NB4 (cell line): ENCODE measurements at regions not wholly inside any gene's neighbourhood (a gene's known extent, or its start where the extent isn't known, plus 50 kb on each side); places are given as distances from the start of the nearest gene placed in this dataset.

Experiments
- TF ChIP-seq, protein P1 (sequence below): IDR thresholded peaks from one replicate; pipeline ENCODE4 v1.5.1; 2012; ENCODE audit warnings: low read depth, low read length
- TF ChIP-seq, protein P2 (sequence below): IDR thresholded peaks from 2 replicates; pipeline ENCODE4 v1.6.1; 2011; ENCODE audit warnings: low read depth, low read length

DNA sequence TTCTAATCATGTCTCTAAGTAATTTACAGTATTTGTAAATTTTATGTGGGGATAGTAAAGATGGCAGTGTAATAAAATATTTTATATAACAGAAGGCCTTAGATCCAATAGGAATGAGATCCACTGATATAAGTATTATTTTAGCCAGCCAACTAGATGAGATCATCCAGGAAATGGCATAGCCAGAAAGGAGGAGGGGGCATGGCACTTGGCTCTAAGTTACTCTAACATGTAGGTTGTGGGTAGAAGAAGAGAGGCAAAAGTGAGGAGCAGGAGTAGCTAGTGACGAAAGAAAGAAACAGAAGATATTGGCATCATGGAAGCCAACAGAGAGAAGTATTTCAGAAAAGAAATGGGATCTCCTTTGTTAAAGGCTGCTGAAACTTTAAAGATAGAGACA is 426.1 kb downstream of the PTPRC start:
- TF ChIP-seq, protein P1, sequence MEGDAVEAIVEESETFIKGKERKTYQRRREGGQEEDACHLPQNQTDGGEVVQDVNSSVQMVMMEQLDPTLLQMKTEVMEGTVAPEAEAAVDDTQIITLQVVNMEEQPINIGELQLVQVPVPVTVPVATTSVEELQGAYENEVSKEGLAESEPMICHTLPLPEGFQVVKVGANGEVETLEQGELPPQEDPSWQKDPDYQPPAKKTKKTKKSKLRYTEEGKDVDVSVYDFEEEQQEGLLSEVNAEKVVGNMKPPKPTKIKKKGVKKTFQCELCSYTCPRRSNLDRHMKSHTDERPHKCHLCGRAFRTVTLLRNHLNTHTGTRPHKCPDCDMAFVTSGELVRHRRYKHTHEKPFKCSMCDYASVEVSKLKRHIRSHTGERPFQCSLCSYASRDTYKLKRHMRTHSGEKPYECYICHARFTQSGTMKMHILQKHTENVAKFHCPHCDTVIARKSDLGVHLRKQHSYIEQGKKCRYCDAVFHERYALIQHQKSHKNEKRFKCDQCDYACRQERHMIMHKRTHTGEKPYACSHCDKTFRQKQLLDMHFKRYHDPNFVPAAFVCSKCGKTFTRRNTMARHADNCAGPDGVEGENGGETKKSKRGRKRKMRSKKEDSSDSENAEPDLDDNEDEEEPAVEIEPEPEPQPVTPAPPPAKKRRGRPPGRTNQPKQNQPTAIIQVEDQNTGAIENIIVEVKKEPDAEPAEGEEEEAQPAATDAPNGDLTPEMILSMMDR = no peak
- TF ChIP-seq, protein P2, sequence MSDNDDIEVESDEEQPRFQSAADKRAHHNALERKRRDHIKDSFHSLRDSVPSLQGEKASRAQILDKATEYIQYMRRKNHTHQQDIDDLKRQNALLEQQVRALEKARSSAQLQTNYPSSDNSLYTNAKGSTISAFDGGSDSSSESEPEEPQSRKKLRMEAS = no peak
